HL-60 (cell line): ENCODE measurements at regions not wholly inside any gene's neighbourhood (a gene's known extent, or its start where the extent isn't known, plus 50 kb on each side); places are given as distances from the start of the nearest gene placed in this dataset.

Source experiments
- GABPA ChIP-seq: IDR thresholded peaks from 2 replicates; pipeline ENCODE4 v1.6.1; 2012; ENCODE audit warnings: low read depth
- POLR2AphosphoS5 ChIP-seq: IDR thresholded peaks from 2 replicates; pipeline ENCODE4 v1.6.1; 2012; ENCODE audit warnings: low read depth
- REST ChIP-seq: IDR thresholded peaks from 2 replicates; pipeline ENCODE4 v1.6.1; 2012; ENCODE audit warnings: low read depth; ENCODE audit not compliant: insufficient replicate concordance
- TF ChIP-seq, protein P1 (sequence below): IDR thresholded peaks from one replicate; pipeline ENCODE4 v1.5.1; 2011; ENCODE audit warnings: low read length, control low read depth, inconsistent platforms; ENCODE audit not compliant: insufficient read depth

- TF ChIP-seq, protein P1, sequence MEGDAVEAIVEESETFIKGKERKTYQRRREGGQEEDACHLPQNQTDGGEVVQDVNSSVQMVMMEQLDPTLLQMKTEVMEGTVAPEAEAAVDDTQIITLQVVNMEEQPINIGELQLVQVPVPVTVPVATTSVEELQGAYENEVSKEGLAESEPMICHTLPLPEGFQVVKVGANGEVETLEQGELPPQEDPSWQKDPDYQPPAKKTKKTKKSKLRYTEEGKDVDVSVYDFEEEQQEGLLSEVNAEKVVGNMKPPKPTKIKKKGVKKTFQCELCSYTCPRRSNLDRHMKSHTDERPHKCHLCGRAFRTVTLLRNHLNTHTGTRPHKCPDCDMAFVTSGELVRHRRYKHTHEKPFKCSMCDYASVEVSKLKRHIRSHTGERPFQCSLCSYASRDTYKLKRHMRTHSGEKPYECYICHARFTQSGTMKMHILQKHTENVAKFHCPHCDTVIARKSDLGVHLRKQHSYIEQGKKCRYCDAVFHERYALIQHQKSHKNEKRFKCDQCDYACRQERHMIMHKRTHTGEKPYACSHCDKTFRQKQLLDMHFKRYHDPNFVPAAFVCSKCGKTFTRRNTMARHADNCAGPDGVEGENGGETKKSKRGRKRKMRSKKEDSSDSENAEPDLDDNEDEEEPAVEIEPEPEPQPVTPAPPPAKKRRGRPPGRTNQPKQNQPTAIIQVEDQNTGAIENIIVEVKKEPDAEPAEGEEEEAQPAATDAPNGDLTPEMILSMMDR = no peak
- TF ChIP-seq POLR2AphosphoS5 (no peak), REST (no peak), GABPA (no peak)
Observed at GRCh38 chr2:234565201-234565600, 68.3 kb upstream of the ARL4C start.
